Transverse colon (tissue), 4 donors: ENCODE measurements at regions not wholly inside any gene's neighbourhood (a gene's known extent, or its start where the extent isn't known, plus 50 kb on each side); places are given as distances from the start of the nearest gene placed in this dataset.

ENCODE experiments used
- EP300 ChIP-seq: sonication (generic); formaldehyde crosslinking; IDR thresholded peaks from one replicate; pipeline ENCODE4 v1.6.1; 2017; ENCODE audit warnings: antibody characterized with exemption, low read depth
- POLR2A ChIP-seq: fragments of 450-650 bp; IDR thresholded peaks from one replicate; pipeline ENCODE4 v1.6.1; 2016; ENCODE audit warnings: antibody characterized with exemption, mild to moderate bottlenecking, moderate library complexity
- POLR2AphosphoS5 ChIP-seq, 3 donors: sonication (generic); formaldehyde crosslinking; IDR thresholded peaks; one replicate each; pipeline ENCODE4 v1.6.1; 2016; ENCODE audit warnings: antibody characterized with exemption in 3 of 3
- TF ChIP-seq, protein P1 (sequence below), 5 experiments: fragments of 200-600 bp in 3 of 5; fragments of 450-650 bp in 2 of 5; sonication (generic) in 3 of 5; IDR thresholded peaks; 1 replicate in 2 of 5; 2 replicates in 3 of 5; pipeline ENCODE4 v1.5.1; 2016 to 2017; ENCODE audit warnings: antibody characterized with exemption in 5 of 5, inconsistent platforms in 3 of 5, mild to moderate bottlenecking in 2 of 5, moderate library complexity in 1 of 5

DNA sequence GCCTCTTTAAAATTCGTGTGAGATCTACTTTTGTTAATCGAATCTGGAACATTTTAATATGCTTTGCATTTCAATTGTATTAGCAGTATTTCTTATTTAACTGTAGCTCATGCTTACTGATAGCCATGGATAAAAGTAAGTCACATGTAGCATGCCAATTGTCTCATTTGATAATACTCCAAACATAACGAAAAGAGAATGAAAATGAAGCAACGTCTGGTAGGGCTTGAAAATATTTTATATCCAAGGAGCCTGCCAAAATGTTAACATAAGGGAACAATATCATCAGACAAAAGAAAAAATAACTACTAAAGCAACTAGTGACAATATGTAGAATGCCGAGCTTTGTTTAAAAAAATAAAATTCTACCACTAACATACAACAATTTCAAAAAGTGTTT is 94.1 kb upstream of the MID1 start:
- TF ChIP-seq, protein P1, sequence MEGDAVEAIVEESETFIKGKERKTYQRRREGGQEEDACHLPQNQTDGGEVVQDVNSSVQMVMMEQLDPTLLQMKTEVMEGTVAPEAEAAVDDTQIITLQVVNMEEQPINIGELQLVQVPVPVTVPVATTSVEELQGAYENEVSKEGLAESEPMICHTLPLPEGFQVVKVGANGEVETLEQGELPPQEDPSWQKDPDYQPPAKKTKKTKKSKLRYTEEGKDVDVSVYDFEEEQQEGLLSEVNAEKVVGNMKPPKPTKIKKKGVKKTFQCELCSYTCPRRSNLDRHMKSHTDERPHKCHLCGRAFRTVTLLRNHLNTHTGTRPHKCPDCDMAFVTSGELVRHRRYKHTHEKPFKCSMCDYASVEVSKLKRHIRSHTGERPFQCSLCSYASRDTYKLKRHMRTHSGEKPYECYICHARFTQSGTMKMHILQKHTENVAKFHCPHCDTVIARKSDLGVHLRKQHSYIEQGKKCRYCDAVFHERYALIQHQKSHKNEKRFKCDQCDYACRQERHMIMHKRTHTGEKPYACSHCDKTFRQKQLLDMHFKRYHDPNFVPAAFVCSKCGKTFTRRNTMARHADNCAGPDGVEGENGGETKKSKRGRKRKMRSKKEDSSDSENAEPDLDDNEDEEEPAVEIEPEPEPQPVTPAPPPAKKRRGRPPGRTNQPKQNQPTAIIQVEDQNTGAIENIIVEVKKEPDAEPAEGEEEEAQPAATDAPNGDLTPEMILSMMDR (IDR thresholded peaks at IDR 0.05) = no peak
- TF ChIP-seq POLR2AphosphoS5 (IDR thresholded peaks at IDR 0.05) (no peak), EP300 (no peak), POLR2A (no peak)
